HUES6 (cell line): ENCODE measurements at regions not wholly inside any gene's neighbourhood (a gene's known extent, or its start where the extent isn't known, plus 50 kb on each side); places are given as distances from the start of the nearest gene placed in this dataset.
A peak's percentile ranks its signal among the peaks of the same experiment; 100 is the strongest.

Experiments used
- H3K27ac ChIP-seq: 2 replicates; pipeline ENCODE4 v1.7.0; 2013; ENCODE audit warnings: low read depth, mild to moderate bottlenecking, low read length, inconsistent platforms
- H3K27me3 ChIP-seq: 2 replicates; pipeline ENCODE4 v1.6.1; 2013; ENCODE audit warnings: low read length; ENCODE audit not compliant: control insufficient read depth, insufficient read depth
- H3K36me3 ChIP-seq: 2 replicates; pipeline ENCODE4 v1.6.1; 2013; ENCODE audit warnings: low read length; ENCODE audit not compliant: control insufficient read depth, insufficient read depth
- H3K4me1 ChIP-seq: 2 replicates; pipeline ENCODE4 v1.6.1; 2013; ENCODE audit warnings: low read length; ENCODE audit not compliant: control insufficient read depth, insufficient read depth
- H3K4me3 ChIP-seq: 2 replicates; pipeline ENCODE4 v1.5.1; 2013; ENCODE audit warnings: low read depth, low read length
- H3K9ac ChIP-seq: one replicate; pipeline ENCODE4 v1.6.1; 2013; ENCODE audit warnings: mild to moderate bottlenecking, low read length
- H3K9me3 ChIP-seq: 2 replicates; pipeline ENCODE4 v1.6.1; 2013; ENCODE audit warnings: low read depth, low read length; ENCODE audit not compliant: control insufficient read depth, insufficient read depth

GRCh38 chr22:26732284-26732683 is 74.9 kb downstream of the MIAT start:
- Histone ChIP-seq H3K27ac (no peak overlapping the region), H3K4me3 (no peak overlapping the region), H3K9me3 (no peaks in the 10 kb centered on the region; the same call in 1 of the 2 replicates), H3K27me3 (no peaks in the 10 kb centered on the region), H3K36me3 (no peaks in the 10 kb centered on the region), H3K9ac (no peak overlapping the region), H3K4me1 (no peaks in the 10 kb centered on the region; the same call in 1 of the 2 replicates)

- Histone ChIP-seq H3K9ac (no peak overlapping the region), H3K4me3 (no peak overlapping the region), H3K36me3 (no peaks in the 10 kb centered on the region), H3K27ac (no peak overlapping the region), H3K4me1 (no peaks in the 10 kb centered on the region; the same call in 1 of the 2 replicates), H3K9me3 (no peaks in the 10 kb centered on the region; the same call in 1 of the 2 replicates), H3K27me3 (no peaks in the 10 kb centered on the region)
These were observed 77.1 kb downstream of the MIAT start for GRCh38 chr22:26734339-26735018.

- Histone ChIP-seq H3K9me3 (no peaks in the 10 kb centered on the region; the same call in 1 of the 2 replicates), H3K27ac (no peak overlapping the region), H3K9ac (no peak overlapping the region)
These were observed 77.6 kb downstream of the MIAT start for GRCh38 chr22:26735019-26735409.

GRCh38 chr22:26737262-26737661 is 79.9 kb downstream of the MIAT start:
- H3K4me3 ChIP-seq, result no peak overlapping the region
- H3K36me3 ChIP-seq, result no peaks in the 10 kb centered on the region
- no peaks in the 10 kb centered on the region for H3K9me3 ChIP-seq
- H3K9ac ChIP-seq, result no peak overlapping the region
- no peaks in the 10 kb centered on the region for H3K4me1 ChIP-seq
- H3K27ac ChIP-seq, result no peak overlapping the region
- no peaks in the 10 kb centered on the region for H3K27me3 ChIP-seq

More at GRCh38 chr22:26735019-26735409, 77.6 kb downstream of the MIAT start:
- Histone ChIP-seq H3K27me3 (no peaks in the 10 kb centered on the region), H3K4me1 (no peaks in the 10 kb centered on the region; the same call in 1 of the 2 replicates), H3K36me3 (no peaks in the 10 kb centered on the region), H3K4me3 (no peak overlapping the region)

- Histone ChIP-seq H3K4me3 (no peak overlapping the region), H3K4me1 (no peaks in the 10 kb centered on the region), H3K36me3 (no peaks in the 10 kb centered on the region), H3K27ac (no peak overlapping the region), H3K9me3 (no peaks in the 10 kb centered on the region), H3K9ac (no peak overlapping the region), H3K27me3 (no peaks in the 10 kb centered on the region)
These were observed 82.9 kb downstream of the MIAT start for GRCh38 chr22:26740253-26740652.

GRCh38 chr22:26743149-26743548 is 85.8 kb downstream of the MIAT start:
- H3K9ac ChIP-seq, result no peak overlapping the region
- no peaks in the 10 kb centered on the region for H3K36me3 ChIP-seq
- no peak overlapping the region for H3K4me3 ChIP-seq
- H3K9me3 ChIP-seq, result no peaks in the 10 kb centered on the region
- H3K4me1 ChIP-seq, result no peaks in the 10 kb centered on the region
- no peak overlapping the region for H3K27ac ChIP-seq
- H3K27me3 ChIP-seq, result no peaks in the 10 kb centered on the region

- no peaks in the 10 kb centered on the region for H3K27me3 ChIP-seq
- H3K4me1 ChIP-seq, result peaks cover 3% of the 10 kb centered on the region; the same call in 1 of the 2 replicates
- H3K4me3 ChIP-seq, result no peak overlapping the region
- H3K27ac ChIP-seq, result no peak overlapping the region
- H3K9me3 ChIP-seq, result no peaks in the 10 kb centered on the region
- no peak overlapping the region for H3K9ac ChIP-seq
- no peaks in the 10 kb centered on the region for H3K36me3 ChIP-seq
These were observed 87.8 kb downstream of the MIAT start for GRCh38 chr22:26744892-26745808.

- Histone ChIP-seq H3K4me1 (peaks cover 12% of the 10 kb centered on the region), H3K9ac (no peak overlapping the region), H3K9me3 (no peaks in the 10 kb centered on the region), H3K27ac (no peak overlapping the region), H3K27me3 (no peaks in the 10 kb centered on the region), H3K36me3 (no peaks in the 10 kb centered on the region), H3K4me3 (no peak overlapping the region)
These were observed 88.9 kb downstream of the MIAT start for GRCh38 chr22:26746311-26746710.

GRCh38 chr22:26748845-26749244 is 91.5 kb downstream of the MIAT start:
- Histone ChIP-seq H3K27ac (no peak overlapping the region), H3K4me3 (no peak overlapping the region), H3K36me3 (no peaks in the 10 kb centered on the region), H3K4me1 (peaks cover 36% of the 10 kb centered on the region), H3K9me3 (no peaks in the 10 kb centered on the region), H3K27me3 (no peaks in the 10 kb centered on the region), H3K9ac (no peak overlapping the region)

GRCh38 chr22:26751217-26751616 is 93.8 kb downstream of the MIAT start:
- H3K36me3 ChIP-seq, result no peaks in the 10 kb centered on the region
- H3K9me3 ChIP-seq, result no peaks in the 10 kb centered on the region
- 0 out of 2 replicates have a peak overlapping the region, but pooled peaks have one; percentile 2 for H3K27ac ChIP-seq
- H3K27me3 ChIP-seq, result no peaks in the 10 kb centered on the region
- H3K4me3 ChIP-seq, result peak overlapping the region; percentile 24
- peak overlapping the region; percentile 2 for H3K9ac ChIP-seq
- peaks cover 38% of the 10 kb centered on the region for H3K4me1 ChIP-seq
